MM.1S (cell line): ENCODE measurements at regions not wholly inside any gene's neighbourhood (a gene's known extent, or its start where the extent isn't known, plus 50 kb on each side); places are given as distances from the start of the nearest gene placed in this dataset.

Experiments used
- DNase-seq: peaks from one replicate; pipeline ENCODE4 v3.0.0-alpha.2; 2015
- H2AFZ ChIP-seq: fragments of 300-600 bp; sonication (generic); 2 replicates; pipeline ENCODE4 v1.6.0; 2016; ENCODE audit warnings: antibody characterized with exemption, low read length
- H3F3A ChIP-seq: fragments of 300-600 bp; sonication (generic); 2 replicates; pipeline ENCODE4 v1.6.1; 2016; ENCODE audit warnings: mild to moderate bottlenecking, antibody characterized with exemption, low read length, moderate library complexity, mixed read lengths; ENCODE audit not compliant: insufficient read depth
- H3K27ac ChIP-seq: fragments of 300-600 bp; sonication (generic); 2 replicates; pipeline ENCODE4 v1.5.1; 2016; ENCODE audit warnings: mild to moderate bottlenecking, low read length
- H3K27me3 ChIP-seq: fragments of 300-600 bp; sonication (generic); replicated peaks from 2 replicates; pipeline ENCODE4 v1.6.0; 2016; ENCODE audit warnings: low read length; ENCODE audit not compliant: insufficient read depth
- H3K36me3 ChIP-seq: fragments of 300-600 bp; sonication (generic); replicated peaks from 2 replicates; pipeline ENCODE4 v1.6.1; 2016; ENCODE audit warnings: mild to moderate bottlenecking, low read length, mixed read lengths; ENCODE audit not compliant: insufficient read depth
- H3K4me1 ChIP-seq: fragments of 300-600 bp; sonication (generic); 2 replicates; pipeline ENCODE4 v1.6.1; 2016; ENCODE audit warnings: low read length, mixed read lengths
- H3K4me2 ChIP-seq: fragments of 300-600 bp; sonication (generic); 2 replicates; pipeline ENCODE4 v1.6.0; 2016; ENCODE audit warnings: low read depth, low read length
- H3K4me3 ChIP-seq: fragments of 300-600 bp; sonication (generic); 2 replicates; pipeline ENCODE4 v1.5.1; 2016; ENCODE audit warnings: low read length, mixed read lengths
- H3K79me2 ChIP-seq: fragments of 300-600 bp; sonication (generic); 2 replicates; pipeline ENCODE4 v1.6.1; 2016; ENCODE audit warnings: mixed run types, low read length, mixed read lengths
- H3K9ac ChIP-seq: fragments of 300-600 bp; sonication (generic); 2 replicates; pipeline ENCODE4 v1.6.1; 2016; ENCODE audit warnings: low read length, mixed read lengths
- H3K9me2 ChIP-seq: fragments of 300-600 bp; sonication (generic); replicated peaks from 2 replicates; pipeline ENCODE4 v1.6.1; 2016; ENCODE audit warnings: mild to moderate bottlenecking, low read length, mixed read lengths; ENCODE audit not compliant: insufficient read depth
- H3K9me3 ChIP-seq: fragments of 300-600 bp; sonication (generic); replicated peaks from 2 replicates; pipeline ENCODE4 v1.6.1; 2016; ENCODE audit warnings: mild to moderate bottlenecking, low read length, mixed read lengths; ENCODE audit not compliant: insufficient read depth
- H4K20me1 ChIP-seq: fragments of 300-600 bp; sonication (generic); 2 replicates; pipeline ENCODE4 v1.6.1; 2016; ENCODE audit warnings: mild to moderate bottlenecking, low read length, moderate library complexity, mixed read lengths; ENCODE audit not compliant: insufficient read depth
- EZH2 ChIP-seq: fragments of 300-600 bp; sonication (generic); optimal IDR thresholded peaks from 2 replicates; pipeline ENCODE3; 2017; ENCODE audit warnings: low read depth, mild to moderate bottlenecking, antibody characterized with exemption, low read length, mixed read lengths
- EZH2phosphoT487 ChIP-seq: fragments of 300-600 bp; sonication (generic); IDR thresholded peaks from 2 replicates; pipeline ENCODE4 v1.6.1; 2018; ENCODE audit warnings: antibody characterized with exemption, low read length
- TF ChIP-seq, protein P1 (sequence below): fragments of 300-600 bp; sonication (generic); IDR thresholded peaks from 2 replicates; pipeline ENCODE4 v1.5.1; 2016; ENCODE audit warnings: antibody characterized with exemption, low read length, mixed read lengths

DNA sequence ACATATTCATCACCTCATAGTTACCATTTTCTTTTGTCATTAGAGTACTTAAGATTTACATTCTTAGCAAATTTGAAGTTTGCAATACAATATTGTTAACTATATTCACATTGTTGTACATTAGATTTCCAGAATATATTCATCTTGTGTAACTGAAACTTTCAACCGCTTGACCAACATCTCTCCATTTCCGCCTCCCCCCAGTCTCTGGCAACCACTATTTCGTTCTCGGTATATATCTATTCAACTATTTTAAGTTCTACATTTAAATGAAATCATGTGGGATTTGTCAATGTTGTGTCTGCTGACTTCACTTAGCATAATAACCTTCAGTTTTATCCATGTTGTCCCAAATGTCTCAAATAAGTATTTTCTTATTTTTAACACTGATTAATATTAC lies 274.5 kb upstream of the KIF2B start:
- no peaks in the 10 kb centered on the region for H3K9me2 ChIP-seq
- H3K4me1 ChIP-seq: no peaks in the 10 kb centered on the region
- no peak overlapping the region for H3K4me3 ChIP-seq
- no peak overlapping the region for H3K4me2 ChIP-seq
- H2AFZ ChIP-seq: no peak overlapping the region
- TF ChIP-seq, protein P1, sequence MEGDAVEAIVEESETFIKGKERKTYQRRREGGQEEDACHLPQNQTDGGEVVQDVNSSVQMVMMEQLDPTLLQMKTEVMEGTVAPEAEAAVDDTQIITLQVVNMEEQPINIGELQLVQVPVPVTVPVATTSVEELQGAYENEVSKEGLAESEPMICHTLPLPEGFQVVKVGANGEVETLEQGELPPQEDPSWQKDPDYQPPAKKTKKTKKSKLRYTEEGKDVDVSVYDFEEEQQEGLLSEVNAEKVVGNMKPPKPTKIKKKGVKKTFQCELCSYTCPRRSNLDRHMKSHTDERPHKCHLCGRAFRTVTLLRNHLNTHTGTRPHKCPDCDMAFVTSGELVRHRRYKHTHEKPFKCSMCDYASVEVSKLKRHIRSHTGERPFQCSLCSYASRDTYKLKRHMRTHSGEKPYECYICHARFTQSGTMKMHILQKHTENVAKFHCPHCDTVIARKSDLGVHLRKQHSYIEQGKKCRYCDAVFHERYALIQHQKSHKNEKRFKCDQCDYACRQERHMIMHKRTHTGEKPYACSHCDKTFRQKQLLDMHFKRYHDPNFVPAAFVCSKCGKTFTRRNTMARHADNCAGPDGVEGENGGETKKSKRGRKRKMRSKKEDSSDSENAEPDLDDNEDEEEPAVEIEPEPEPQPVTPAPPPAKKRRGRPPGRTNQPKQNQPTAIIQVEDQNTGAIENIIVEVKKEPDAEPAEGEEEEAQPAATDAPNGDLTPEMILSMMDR: no peak
- TF ChIP-seq EZH2phosphoT487 (no peak), EZH2 (no peak)
- H3K36me3 ChIP-seq: no peaks in the 10 kb centered on the region
- H3K9ac ChIP-seq: no peak overlapping the region
- H3K27me3 ChIP-seq: no peaks in the 10 kb centered on the region
- no peaks in the 10 kb centered on the region; the same call in 1 of the 2 replicates for H3K9me3 ChIP-seq
- no peak overlapping the region for H3K27ac ChIP-seq
- H4K20me1 ChIP-seq: no peaks in the 10 kb centered on the region
- H3K79me2 ChIP-seq: no peaks in the 10 kb centered on the region
- H3F3A ChIP-seq: no peaks in the 10 kb centered on the region
- DNase-seq: no peak

DNA sequence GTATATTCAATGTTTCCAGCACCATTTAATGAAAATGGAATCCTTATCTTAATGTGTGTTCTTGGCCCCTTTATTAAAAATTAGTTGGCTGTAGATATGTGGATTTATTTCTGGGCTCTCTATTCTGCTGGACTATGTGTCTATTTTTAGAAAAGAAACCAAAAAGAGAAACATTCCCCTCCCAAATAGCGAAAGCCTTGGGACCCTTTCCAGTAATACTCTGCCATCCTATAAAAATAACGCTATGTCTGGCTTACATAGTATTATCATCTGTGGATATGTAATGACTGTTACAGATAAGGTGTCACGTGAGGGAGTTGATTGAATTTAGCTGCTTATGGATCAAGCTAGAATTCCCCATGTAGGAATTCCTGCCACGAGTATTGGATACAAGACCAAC lies 279.3 kb upstream of the KIF2B start:
- Histone ChIP-seq H3K9ac (no peak overlapping the region), H4K20me1 (no peaks in the 10 kb centered on the region)

DNA sequence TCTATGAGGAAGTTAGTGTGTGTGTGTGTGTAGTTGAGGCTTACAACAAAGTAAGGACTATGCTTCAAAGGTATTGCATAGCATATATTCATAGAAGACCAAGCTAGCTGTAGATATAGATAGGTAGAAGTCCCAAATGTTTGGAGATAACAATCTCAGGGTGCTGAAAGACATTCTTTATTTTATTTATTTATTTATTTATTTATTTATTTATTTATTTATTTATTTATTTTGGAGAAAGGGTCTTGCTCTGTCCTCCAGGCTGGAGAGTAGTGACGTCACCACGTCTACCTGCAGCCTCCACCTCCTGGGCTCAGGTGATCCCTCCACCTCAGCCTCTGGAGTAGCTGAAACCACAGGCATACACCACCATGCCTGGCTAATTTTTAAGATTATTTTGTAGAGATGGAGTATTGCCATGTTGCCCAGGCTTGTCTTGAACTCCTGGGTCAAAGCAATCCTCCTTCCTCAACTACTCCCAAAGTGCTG lies 284.6 kb upstream of the KIF2B start:
- no peak overlapping the region for H2AFZ ChIP-seq
- no peaks in the 10 kb centered on the region for H3K36me3 ChIP-seq
- no peak for TF ChIP-seq EZH2phosphoT487
- TF ChIP-seq EZH2: no peak
- TF ChIP-seq, protein P1: no peak
- H3K4me1 ChIP-seq: no peaks in the 10 kb centered on the region
- H3K79me2 ChIP-seq: no peaks in the 10 kb centered on the region
- H3F3A ChIP-seq: no peaks in the 10 kb centered on the region
- no peak for DNase-seq
- H3K27ac ChIP-seq: no peak overlapping the region
- H3K9me2 ChIP-seq: no peaks in the 10 kb centered on the region
- H3K9ac ChIP-seq: no peak overlapping the region
- H3K4me2 ChIP-seq: no peak overlapping the region
- H4K20me1 ChIP-seq: no peaks in the 10 kb centered on the region
- H3K9me3 ChIP-seq: no peaks in the 10 kb centered on the region
- H3K27me3 ChIP-seq: no peaks in the 10 kb centered on the region
- no peak overlapping the region for H3K4me3 ChIP-seq

More for the DNA sequence above, 279.3 kb upstream of the KIF2B start:
- no peaks in the 10 kb centered on the region for H3K9me2 ChIP-seq
- no peak overlapping the region for H3K4me2 ChIP-seq
- TF ChIP-seq, protein P1: no peak
- TF ChIP-seq EZH2phosphoT487 (no peak), EZH2 (no peak)
- H3F3A ChIP-seq: no peaks in the 10 kb centered on the region
- H3K4me3 ChIP-seq: no peak overlapping the region
- no peaks in the 10 kb centered on the region; the same call in 1 of the 2 replicates for H3K9me3 ChIP-seq
- no peaks in the 10 kb centered on the region for H3K4me1 ChIP-seq
- H3K27ac ChIP-seq: no peak overlapping the region
- H3K27me3 ChIP-seq: no peaks in the 10 kb centered on the region
- H3K36me3 ChIP-seq: no peaks in the 10 kb centered on the region
- H3K79me2 ChIP-seq: no peaks in the 10 kb centered on the region
- DNase-seq: no peak
- no peak overlapping the region for H2AFZ ChIP-seq
